Hypothalamus (tissue), 51 donors: ENCODE measurements at regions not wholly inside any gene's neighbourhood (a gene's known extent, or its start where the extent isn't known, plus 50 kb on each side); places are given as distances from the start of the nearest gene placed in this dataset.

Experiments
- DNase-seq, 51 donors: peaks; one replicate each; lab custom pipeline; 2025; lab: John Stamatoyannopoulos, UW

- DNase-seq, result no peak
These were observed 150.3 kb upstream of the HABP2 start for GRCh38 chr10:113402602-113403001.

DNA sequence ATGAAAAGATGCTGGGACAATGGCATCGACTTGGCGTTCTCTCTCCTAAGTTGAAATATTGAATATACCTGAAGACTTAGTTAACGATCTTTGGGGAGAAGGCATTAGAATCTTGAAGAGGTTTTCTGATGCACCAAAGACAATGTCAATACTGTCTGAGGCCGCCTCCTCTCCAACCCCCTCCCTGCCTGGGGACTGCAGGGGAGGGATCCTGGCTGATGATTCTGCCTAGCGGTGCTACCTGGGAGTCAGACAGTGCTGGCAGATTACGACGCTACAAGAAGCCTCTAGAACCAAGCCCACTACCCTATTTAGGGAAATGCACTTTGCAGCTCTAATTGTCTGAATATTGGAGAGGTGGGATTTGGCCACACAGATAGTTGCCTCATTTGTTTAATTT is 145.6 kb upstream of the HABP2 start:
- no peak for DNase-seq

- DNase-seq, result no peak
These were observed 143.7 kb upstream of the HABP2 start for GRCh38 chr10:113409175-113409574.

GRCh38 chr10:113410618-113411017 is 142.2 kb upstream of the HABP2 start:
- DNase-seq, result no peak

DNA sequence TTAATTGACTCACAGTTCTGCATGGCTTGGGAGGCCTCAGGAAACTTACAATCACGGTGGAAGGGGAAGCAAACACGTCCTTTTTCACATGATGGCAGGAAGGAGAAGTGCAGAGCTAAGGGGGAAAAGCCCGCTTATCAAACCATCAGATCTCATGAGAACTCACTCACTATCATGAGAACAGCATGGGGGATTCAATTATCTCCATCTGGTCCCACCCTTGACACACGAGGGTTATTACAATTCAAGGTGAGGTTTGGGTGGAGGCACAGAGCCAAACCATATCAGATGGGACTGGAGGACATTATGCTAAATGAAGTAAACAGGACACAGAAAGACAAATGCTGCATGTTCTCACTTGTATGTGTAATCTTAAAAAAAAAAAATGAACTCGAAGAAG is 141.4 kb upstream of the HABP2 start:
- DNase-seq, result no peak

DNA sequence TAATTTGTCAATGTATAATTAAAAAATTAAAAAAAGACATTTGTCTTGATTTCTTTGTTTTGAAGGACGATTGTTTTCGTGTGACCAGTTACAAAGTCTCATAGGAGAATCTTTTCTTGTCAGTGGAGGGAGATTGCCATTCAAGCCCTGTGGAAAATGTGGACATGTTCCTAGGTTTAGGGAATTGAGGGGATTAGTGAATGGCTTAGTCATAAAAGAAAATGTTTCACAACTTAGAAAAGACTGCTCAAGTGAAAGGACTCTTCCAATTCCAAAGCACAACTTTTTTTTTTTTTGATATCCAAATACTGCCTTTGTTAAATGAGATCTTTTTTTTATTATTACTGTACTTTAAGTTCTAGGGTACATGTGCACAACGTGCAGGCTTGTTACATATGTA is 140.7 kb upstream of the HABP2 start:
- no peak for DNase-seq

GRCh38 chr10:113414543-113414942 is 138.3 kb upstream of the HABP2 start:
- DNase-seq, result no peak

- DNase-seq, result no peak
These were observed 137.6 kb upstream of the HABP2 start for GRCh38 chr10:113415246-113415645.

- DNase-seq, result no peak
These were observed 132.7 kb upstream of the HABP2 start for GRCh38 chr10:113420057-113420732.

- DNase-seq, result no peak
These were observed 131.8 kb upstream of the HABP2 start for GRCh38 chr10:113420733-113421675.

DNA sequence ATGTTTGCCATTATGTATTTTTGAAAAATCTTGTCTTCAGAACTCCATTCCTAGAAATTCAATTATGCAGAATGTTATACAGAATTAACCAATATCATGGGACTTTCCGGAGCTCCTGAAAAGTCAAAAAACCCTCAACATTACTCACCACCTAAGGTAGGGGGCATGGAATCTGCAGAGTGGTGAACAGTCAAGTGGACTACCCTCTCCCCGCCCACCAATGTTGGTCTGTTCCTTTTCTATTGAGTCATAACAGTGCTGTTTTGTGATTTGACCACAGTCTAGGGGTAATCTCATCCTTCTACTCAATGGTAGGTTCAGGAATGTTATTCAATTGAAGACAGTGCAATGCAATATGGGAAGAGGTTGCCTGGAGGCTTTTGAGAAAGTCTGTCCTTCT is 130.5 kb upstream of the HABP2 start:
- no peak for DNase-seq

DNA sequence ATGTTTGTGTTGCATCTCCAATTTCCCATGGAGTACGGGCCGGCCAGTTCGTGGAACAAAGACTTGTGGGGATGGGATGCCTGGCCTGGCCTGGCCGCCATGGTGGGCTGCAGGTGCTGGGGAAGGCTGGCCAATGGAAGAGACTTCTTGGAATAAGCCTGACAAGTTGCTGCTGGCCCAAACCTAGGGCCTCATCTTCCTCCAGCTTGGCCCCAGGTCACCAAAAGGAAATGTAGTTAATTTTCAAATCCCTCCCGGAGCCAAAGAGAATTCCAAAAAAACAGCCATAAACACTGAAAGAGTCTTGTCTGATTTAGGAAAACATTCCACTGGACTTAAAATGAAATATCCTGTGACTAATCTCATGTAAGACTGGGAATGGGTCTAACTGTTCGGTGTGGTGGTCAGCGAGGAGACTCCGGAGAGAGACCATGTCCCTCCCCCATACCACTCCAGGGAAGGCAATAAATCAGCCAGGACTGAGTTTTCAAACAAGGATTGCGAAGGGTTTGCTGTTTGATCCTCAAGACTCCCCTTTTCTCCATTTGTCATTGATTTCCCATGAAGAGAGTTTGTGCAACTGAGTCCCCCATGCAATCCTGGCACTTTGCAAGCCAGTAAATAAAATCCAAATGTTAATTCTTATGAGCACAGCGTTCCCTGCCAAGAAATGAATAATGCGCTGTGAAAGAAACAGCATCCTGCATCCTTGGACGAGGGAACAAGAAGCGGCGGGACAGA is 128.7 kb upstream of the HABP2 start:
- DNase-seq, result no peak

DNA sequence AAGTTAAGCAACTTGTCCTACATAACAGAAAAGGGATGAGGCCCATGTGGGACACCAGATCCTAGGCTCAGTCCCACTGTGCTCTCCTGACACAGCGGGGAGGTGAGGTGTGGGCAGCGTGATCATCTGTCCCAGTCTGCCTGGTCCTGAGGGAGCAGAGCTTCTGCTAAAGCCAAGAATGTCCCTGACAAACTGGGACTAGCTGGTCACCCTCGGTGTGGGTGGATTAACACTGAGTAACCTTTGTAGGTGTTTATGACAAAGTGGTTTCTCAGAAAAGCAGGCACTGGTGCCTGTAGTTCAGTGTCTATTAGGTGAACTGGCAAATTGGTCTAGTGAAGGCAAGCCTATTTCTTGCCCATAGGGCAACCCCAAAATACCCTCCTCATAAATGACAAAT is 127.8 kb upstream of the HABP2 start:
- no peak for DNase-seq

DNA sequence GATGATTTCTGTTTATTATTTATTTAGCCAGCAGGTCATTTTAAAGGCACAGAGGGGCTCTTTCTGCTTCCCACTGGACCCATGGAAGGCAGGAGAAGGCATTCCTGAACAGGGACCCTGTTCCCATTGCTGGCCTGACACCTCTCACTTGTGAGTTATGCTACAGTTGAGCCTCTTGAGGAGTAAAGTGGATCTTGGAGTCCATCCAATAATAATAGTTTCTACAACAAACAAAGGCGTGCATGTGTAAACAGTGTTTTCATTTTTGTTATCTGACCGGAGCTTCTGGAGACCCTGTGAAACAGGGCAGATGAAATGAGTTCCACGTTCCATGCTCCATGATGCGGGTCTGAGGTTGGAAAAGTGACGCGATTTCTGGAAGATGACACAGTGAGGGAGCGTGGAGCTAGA is 127.3 kb upstream of the HABP2 start:
- no peak for DNase-seq

DNA sequence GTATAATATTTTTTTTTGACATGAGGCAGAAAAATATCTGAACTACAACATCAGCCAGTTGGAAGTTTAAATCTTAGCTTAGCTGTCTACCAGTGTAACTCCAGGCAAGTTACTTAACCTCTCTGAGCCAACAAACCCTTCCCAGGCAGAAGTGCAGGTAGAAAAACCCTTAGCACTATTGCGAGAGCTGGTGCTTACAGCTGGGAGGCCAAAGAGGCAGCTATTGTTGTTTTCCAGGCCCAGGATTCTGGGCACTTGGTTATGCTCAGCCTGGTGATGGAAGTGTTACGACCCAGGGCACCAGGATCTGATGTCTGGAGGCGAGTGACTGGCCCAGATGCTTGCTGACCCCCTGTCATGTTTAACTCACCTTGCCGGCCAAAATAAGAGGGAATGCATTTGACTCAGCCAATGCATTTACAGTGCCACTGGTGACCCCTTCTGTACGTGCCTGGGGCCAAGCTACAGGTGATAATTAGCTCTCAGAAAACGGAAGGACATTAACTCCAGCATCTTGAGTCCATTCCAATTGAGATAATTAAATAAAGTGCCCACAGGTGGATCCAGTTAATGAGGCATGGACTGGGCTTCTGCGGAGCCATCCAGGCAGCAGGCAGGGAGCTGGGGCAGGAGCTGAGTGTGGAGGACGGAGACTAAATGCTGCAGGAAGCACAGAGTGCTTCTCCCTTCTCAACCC is 126.5 kb upstream of the HABP2 start:
- DNase-seq, result no peak

GRCh38 chr10:113427236-113427735 is 125.6 kb upstream of the HABP2 start:
- DNase-seq, result no peak

DNA sequence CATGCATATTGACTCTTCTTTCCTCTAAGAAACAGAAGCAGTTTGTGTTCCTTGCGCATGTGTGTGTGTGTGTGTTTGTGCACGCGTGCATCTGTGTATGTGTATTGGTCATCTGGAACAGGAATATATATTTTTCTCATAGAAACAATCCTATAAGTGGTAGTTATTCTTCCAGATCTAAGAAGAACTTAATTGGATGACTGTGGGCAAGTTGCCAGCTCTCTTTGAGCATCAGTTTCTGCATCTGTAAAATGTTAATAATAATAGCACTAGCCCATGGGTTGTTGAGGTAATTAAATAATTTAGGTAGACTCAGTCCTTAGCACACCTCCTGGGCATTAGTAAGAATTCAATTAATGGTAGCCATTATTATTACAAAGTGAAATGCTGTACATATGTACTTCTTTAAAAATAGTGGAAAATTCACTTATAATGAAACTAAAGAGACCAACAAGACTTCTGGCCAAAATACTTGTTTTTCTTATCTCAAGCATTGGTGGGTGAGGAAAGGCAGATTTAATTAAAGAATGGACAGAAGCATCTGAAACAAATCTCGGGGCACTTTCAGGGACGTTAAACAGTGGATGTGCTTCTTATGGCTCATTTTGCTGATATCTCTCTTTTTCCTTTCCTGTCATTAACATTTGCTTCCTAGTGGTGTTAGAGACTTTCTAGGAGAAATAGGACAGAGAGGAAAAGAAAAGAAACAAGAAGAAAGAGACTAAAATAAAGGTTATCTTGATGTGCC is 124.9 kb upstream of the HABP2 start:
- no peak for DNase-seq

- DNase-seq, result no peak
These were observed 122.0 kb upstream of the HABP2 start for GRCh38 chr10:113430634-113431397.
